GM21619 (cell line): ENCODE measurements at regions not wholly inside any gene's neighbourhood (a gene's known extent, or its start where the extent isn't known, plus 50 kb on each side); places are given as distances from the start of the nearest gene placed in this dataset.

Experiments used
- ATAC-seq: cut with Tn5 transposase; IDR thresholded peaks from one replicate; pipeline ENCODE4 v1.9.1; 2021; ENCODE audit not compliant: unreplicated experiment

GRCh38 chr7:21140622-21141021 is 287.3 kb upstream of the SP4 start:
- no peak for ATAC-seq

DNA sequence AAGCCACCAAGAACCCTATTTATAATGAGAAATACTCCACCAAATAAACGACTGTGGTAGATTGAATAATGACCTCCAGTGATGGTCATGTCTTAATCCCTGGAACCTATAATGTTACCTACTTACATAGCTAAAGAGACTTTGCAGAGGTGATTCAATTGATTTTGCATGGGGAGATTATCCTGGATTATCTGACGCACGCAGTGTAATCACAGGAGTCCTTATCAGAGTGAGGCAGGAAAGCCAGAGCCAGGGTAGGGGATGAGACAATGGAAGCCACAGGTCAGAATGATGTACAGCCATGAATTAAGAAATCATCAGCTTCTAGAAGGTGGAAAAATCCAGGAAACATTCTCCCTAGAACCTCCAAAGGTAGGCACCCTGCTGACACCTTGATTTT is 286.4 kb upstream of the SP4 start:
- no peak for ATAC-seq

DNA sequence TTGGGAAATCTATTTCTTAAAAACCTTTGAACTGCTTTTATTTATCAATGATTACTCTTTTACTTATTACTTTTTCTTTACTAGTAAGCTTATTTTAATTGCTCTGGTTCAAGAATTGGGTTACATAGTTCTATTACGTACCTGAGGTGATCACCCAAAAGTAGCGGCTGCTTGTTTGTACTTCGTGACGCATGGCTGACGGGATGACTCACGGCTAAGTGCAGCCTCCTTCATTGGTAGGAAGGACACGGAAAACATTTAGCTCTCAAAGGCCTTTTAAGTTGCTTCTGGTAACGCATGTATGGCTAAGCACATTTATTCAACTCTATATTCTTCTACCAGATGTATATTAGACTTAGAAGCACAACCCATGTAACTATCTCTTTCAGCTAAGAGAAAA is 285.8 kb upstream of the SP4 start:
- ATAC-seq, result no peak

- ATAC-seq, result no peak
Observed at GRCh38 chr7:21146642-21147423, 281.1 kb upstream of the SP4 start.

GRCh38 chr7:21149809-21150208 is 278.1 kb upstream of the SP4 start:
- ATAC-seq, result no peak

DNA sequence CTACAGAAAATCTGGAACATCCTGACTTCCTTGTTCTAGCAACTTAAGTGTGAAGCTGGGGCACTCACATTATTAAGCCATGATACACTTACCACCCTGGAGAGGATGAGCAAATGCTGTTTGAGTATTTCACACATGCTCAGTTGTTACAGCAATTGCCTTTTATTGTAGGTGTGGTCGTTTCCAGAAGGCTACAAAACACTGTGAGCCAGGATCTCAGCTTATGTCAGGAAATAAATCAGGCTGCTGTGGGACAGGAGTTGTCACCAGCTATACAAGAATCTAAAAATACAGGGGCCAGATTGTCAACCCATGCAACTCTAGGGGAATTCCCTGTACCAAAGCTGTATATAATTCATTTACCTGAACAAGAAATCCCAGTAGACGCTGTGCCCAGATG is 273.3 kb upstream of the SP4 start:
- ATAC-seq, result no peak

- no peak for ATAC-seq
Observed at GRCh38 chr7:21159506-21159905, 268.4 kb upstream of the SP4 start.

- no peak for ATAC-seq
Observed at GRCh38 chr7:21160401-21160800, 267.5 kb upstream of the SP4 start.

GRCh38 chr7:21167942-21168341 is 259.9 kb upstream of the SP4 start:
- no peak for ATAC-seq

GRCh38 chr7:21169667-21170580 is 258.0 kb upstream of the SP4 start:
- ATAC-seq, result no peak

GRCh38 chr7:21172800-21173199 is 255.1 kb upstream of the SP4 start:
- ATAC-seq, result no peak

DNA sequence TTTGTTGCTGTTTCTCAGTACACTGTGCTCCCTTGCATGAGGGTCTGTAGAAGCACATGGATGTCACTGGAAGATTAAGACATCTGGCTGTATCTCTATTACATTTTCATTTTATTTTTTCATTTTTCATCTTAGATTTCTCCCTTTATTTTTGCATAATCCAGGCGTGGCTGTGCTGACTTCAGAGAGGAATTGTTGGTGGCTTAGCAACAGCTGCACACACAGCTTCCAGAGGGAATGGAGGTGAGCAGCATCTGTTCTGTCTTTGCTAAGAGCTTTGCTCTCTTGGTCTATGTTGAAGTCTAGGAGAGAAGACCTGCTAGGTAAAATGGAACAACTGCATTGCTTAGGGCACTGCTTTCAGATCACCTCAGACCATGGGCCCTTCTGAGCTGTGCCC is 254.4 kb upstream of the SP4 start:
- no peak for ATAC-seq

GRCh38 chr7:21175714-21176113 is 252.2 kb upstream of the SP4 start:
- ATAC-seq, result no peak

DNA sequence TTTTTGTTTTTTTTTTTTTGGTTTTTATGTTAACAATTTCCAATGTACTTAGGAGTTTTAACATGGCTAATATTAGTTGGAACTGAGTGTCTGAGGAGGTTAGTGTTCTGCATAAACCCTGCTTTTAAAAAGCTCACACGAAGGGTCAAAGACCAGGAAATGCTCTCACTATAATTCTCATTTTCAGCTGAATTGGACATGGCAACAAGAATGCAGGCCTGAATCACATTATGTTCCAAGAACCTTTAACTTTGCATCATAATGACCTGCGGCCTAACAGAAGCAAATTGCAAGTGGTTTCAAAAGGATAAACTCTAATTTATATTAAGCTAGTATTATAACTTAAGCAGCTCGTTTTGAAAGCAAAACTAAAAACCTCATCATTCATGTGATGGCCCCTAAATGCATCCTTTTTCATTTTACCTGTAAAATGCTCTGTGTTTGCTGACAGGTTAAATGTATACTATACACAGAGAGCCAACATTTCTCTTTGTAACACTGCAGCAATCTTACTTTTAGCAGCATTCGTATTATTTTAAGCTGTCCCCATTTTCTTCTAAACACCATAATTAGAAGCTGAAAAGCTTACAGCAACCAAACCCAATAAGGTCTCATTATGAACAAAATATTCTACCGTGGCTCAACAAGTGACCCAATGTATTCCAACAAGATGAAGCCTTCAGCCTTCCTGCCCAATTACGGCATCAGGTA is 242.8 kb upstream of the SP4 start:
- ATAC-seq, result no peak

DNA sequence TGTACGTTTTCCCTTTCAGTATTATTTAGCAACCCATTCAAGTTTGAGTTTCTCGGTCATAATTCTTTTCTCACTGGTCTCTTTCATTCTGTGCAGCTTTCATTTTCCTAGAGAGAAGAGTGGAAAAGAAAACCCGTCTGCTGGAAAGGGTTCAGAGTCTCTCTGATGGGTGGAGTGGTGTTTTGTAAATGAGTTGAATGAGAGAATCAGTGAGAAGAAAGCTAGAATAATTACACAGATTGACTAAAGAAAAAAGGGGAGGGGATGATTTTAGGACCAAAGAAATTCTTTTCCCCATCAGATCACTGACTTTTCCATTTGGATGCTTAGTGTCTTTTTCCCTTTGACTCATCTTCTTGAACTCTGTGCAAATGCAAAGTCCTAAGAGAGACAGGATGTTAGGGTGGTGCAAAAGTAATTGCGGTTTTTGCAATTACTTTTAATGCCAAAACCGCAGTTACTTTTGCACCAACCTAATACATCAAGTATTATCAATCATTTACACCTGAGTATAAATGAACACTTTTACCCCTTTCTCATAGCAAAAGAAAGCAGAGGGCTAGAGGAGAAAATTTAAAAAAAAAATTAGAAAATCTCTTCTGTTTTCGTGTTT is 242.1 kb upstream of the SP4 start:
- ATAC-seq, result no peak

- no peak for ATAC-seq
Observed at GRCh38 chr7:21191321-21192073, 236.4 kb upstream of the SP4 start.

DNA sequence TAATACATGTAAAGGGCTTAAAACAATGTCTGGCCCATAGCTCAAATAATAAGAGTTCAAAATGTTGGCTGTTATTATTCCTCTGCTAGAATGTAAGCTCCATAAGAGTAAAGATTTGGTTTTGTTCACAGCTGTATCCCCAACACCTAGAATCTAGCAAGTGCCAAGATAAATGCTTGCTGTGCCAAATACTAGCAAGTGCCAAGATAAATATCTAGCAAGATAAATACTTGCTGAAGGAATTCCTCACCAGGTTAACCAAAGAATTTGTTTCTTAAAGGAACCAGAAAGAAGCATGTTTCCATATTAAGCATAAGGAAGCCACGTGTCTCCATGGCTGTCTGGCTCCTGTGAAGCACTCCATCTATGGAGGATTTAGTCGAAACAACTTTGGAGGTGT is 235.2 kb upstream of the SP4 start:
- ATAC-seq, result no peak

- no peak for ATAC-seq
Observed at GRCh38 chr7:21193895-21194294, 234.0 kb upstream of the SP4 start.

DNA sequence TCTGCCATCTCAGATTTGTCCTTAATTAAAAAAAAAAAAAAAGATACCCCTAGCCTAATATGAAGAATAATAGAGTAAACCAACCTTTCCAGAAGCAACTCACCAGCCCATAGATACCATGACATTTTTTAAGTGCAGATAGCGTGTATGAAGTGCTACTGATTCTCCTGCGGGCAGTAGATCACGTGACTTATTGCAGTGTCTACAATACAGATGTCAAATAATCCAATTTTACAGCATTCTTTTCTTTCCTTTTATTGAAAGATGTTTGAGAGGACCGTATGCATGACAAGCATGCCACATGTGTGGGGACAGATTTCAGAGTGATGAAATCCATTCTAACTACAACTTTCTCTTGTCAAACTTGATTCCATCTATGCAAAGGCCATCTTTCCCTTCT is 232.9 kb upstream of the SP4 start:
- ATAC-seq, result no peak

DNA sequence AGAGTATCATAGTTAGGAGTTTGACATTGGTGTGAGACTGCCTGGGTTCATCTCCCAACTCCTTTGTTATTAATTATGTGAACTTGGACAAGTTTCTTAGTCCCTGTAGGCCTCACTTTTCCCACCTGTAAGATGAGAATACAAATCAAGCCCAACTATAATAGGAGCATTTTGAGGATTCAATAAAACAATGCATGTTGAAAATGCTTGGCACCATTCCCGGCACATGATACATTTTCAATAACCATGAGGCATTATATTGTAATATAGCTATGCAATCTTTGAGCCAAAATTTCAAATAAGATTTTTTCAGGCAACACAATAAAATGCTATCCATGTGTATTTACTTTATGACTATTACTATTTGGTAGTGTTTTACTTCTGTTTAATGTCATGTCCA is 229.0 kb upstream of the SP4 start:
- ATAC-seq, result no peak

DNA sequence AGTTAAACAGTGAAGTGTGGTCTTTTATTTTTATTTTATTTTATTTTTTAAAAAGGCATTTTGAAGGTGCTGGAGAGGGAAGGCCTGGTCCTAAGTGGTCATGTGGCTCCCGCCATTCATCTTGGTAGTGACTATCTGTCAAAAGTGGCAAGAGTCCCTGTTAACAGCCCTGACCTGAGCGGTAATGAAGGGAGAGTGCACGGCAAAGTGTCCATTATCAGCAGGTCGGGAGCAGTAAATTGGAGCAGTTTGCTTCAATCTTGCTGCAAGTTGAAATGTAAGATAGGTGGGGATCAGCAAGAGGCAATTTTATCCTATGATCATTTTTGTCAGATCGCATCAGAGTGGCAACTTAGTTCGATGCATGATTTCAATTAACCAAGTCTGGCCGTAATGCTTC is 227.4 kb upstream of the SP4 start:
- ATAC-seq, result no peak
